SU-DHL-6 (cell line): ENCODE measurements at regions not wholly inside any gene's neighbourhood (a gene's known extent, or its start where the extent isn't known, plus 50 kb on each side); places are given as distances from the start of the nearest gene placed in this dataset.

Source experiments
- H2AFZ ChIP-seq: fragments of 200-600 bp; sonication (generic); 2 replicates; pipeline ENCODE4 v1.6.1; 2014; ENCODE audit warnings: low read depth, mild to moderate bottlenecking, moderate library complexity, mixed read lengths, antibody characterized with exemption, low read length; ENCODE audit not compliant: severe bottlenecking
- H3F3A ChIP-seq: fragments of 200-600 bp; shearing (Covaris generic); 2 replicates; pipeline ENCODE4 v1.6.0; 2016; ENCODE audit warnings: antibody characterized with exemption, mild to moderate bottlenecking; ENCODE audit not compliant: insufficient read depth
- H3K27ac ChIP-seq: fragments of 200-600 bp; sonication (generic); 2 replicates; pipeline ENCODE4 v1.5.1; 2016; ENCODE audit warnings: low read depth, mild to moderate bottlenecking, low read length, moderate library complexity, mixed read lengths
- H3K27me3 ChIP-seq: fragments of 200-600 bp; sonication (generic), shearing (Covaris generic); 2 replicates; pipeline ENCODE4 v1.6.0; 2014; ENCODE audit warnings: mild to moderate bottlenecking, low read length
- H3K36me3 ChIP-seq: fragments of 200-600 bp; sonication (generic); 2 replicates; pipeline ENCODE4 v1.6.1; 2014; ENCODE audit warnings: mild to moderate bottlenecking, low read length, mixed read lengths
- H3K4me2 ChIP-seq: fragments of 300-600, 200-600 bp; shearing (Covaris generic), sonication (generic); 2 replicates; pipeline ENCODE4 v1.6.0; 2014; ENCODE audit warnings: low read length, low read depth, mild to moderate bottlenecking; ENCODE audit not compliant: poor library complexity, severe bottlenecking
- H3K4me3 ChIP-seq: fragments of 200-600 bp; sonication (generic); 2 replicates; pipeline ENCODE4 v1.5.1; 2014; ENCODE audit warnings: antibody characterized with exemption, low read length, mild to moderate bottlenecking, mixed read lengths; ENCODE audit not compliant: insufficient read depth, poor library complexity, severe bottlenecking
- H3K79me2 ChIP-seq: fragments of 200-600 bp; sonication (generic); 2 replicates; pipeline ENCODE4 v1.6.1; 2014; ENCODE audit warnings: mild to moderate bottlenecking, low read length, moderate library complexity; ENCODE audit not compliant: insufficient read depth
- H3K9ac ChIP-seq: fragments of 200-600 bp; sonication (generic); 2 replicates; pipeline ENCODE4 v1.7.0; 2014; ENCODE audit warnings: mild to moderate bottlenecking, low read length
- H3K9me2 ChIP-seq: fragments of 200-600 bp; sonication (generic); replicated peaks from 2 replicates; pipeline ENCODE4 v1.6.1; 2014; ENCODE audit warnings: low read length; ENCODE audit not compliant: insufficient read depth
- H3K9me3 ChIP-seq: fragments of 200-600 bp; sonication (generic); 2 replicates; pipeline ENCODE4 v1.6.1; 2014; ENCODE audit warnings: low read length, mixed read lengths; ENCODE audit not compliant: insufficient read depth
- H4K20me1 ChIP-seq: fragments of 200-600 bp; sonication (generic); 2 replicates; pipeline ENCODE4 v1.6.1; 2014; ENCODE audit warnings: low read depth, mild to moderate bottlenecking, antibody characterized with exemption, low read length, moderate library complexity, mixed read lengths
- CTCF ChIP-seq: fragments of 200-600 bp; sonication (generic); IDR thresholded peaks from one replicate; pipeline ENCODE4 v1.5.1; 2017; ENCODE audit warnings: antibody characterized with exemption, mild to moderate bottlenecking, low read length, moderate library complexity; ENCODE audit not compliant: insufficient read depth, poor library complexity, severe bottlenecking
- EZH2phosphoT487 ChIP-seq: fragments of 200-600 bp; sonication (generic), shearing (Covaris generic); conservative IDR thresholded peaks from 2 replicates; pipeline ENCODE4 v1.6.1; 2018; ENCODE audit warnings: mild to moderate bottlenecking, antibody characterized with exemption, low read length, moderate library complexity, mixed read lengths

- no peak overlapping the region for H3K9ac ChIP-seq
- H3K4me2 ChIP-seq = no peak overlapping the region
- H3K9me2 ChIP-seq = no peaks in the 10 kb centered on the region
- H2AFZ ChIP-seq = no peak overlapping the region
- H3K79me2 ChIP-seq = no peaks in the 10 kb centered on the region
- no peak overlapping the region for H3K27ac ChIP-seq
- H3F3A ChIP-seq = no peaks in the 10 kb centered on the region
- H4K20me1 ChIP-seq = no peaks in the 10 kb centered on the region
- no peaks in the 10 kb centered on the region for H3K27me3 ChIP-seq
- H3K36me3 ChIP-seq = no peaks in the 10 kb centered on the region
- no peak overlapping the region for H3K4me3 ChIP-seq
- no peaks in the 10 kb centered on the region for H3K9me3 ChIP-seq
- TF ChIP-seq EZH2phosphoT487 (no peak), CTCF (no peak)
Measured at GRCh38 chr18:71388148-71388547, 1099.3 kb downstream of the SOCS6 start.

- TF ChIP-seq CTCF (no peak), EZH2phosphoT487 (no peak)
- H3K36me3 ChIP-seq = no peaks in the 10 kb centered on the region
- H3K4me3 ChIP-seq = no peak overlapping the region
- no peak overlapping the region for H2AFZ ChIP-seq
- no peaks in the 10 kb centered on the region for H3K9me2 ChIP-seq
- no peaks in the 10 kb centered on the region for H3K79me2 ChIP-seq
- H3K9ac ChIP-seq = no peak overlapping the region
- H3F3A ChIP-seq = no peaks in the 10 kb centered on the region
- H3K4me2 ChIP-seq = no peak overlapping the region
- no peaks in the 10 kb centered on the region for H4K20me1 ChIP-seq
- no peaks in the 10 kb centered on the region for H3K9me3 ChIP-seq
- no peak overlapping the region for H3K27ac ChIP-seq
- H3K27me3 ChIP-seq = no peaks in the 10 kb centered on the region
Measured at GRCh38 chr18:71374294-71375000, 1085.6 kb downstream of the SOCS6 start.

- H3K27ac ChIP-seq = no peak overlapping the region
- H3K27me3 ChIP-seq = no peaks in the 10 kb centered on the region
- no peaks in the 10 kb centered on the region for H3F3A ChIP-seq
- H3K9me3 ChIP-seq = no peaks in the 10 kb centered on the region
- no peak overlapping the region for H3K4me2 ChIP-seq
- no peaks in the 10 kb centered on the region for H4K20me1 ChIP-seq
- no peaks in the 10 kb centered on the region; the same call in 1 of the 2 replicates for H3K9me2 ChIP-seq
- TF ChIP-seq CTCF = no peak
- TF ChIP-seq EZH2phosphoT487 = no peak
- H3K4me3 ChIP-seq = no peak overlapping the region
- no peaks in the 10 kb centered on the region for H3K36me3 ChIP-seq
- no peaks in the 10 kb centered on the region for H3K79me2 ChIP-seq
- no peak overlapping the region for H3K9ac ChIP-seq
- no peak overlapping the region for H2AFZ ChIP-seq
Measured at GRCh38 chr18:71371951-71372605, 1083.2 kb downstream of the SOCS6 start.
